ENCODE measurements at regions not wholly inside any gene's neighbourhood (a gene's known extent, or its start where the extent isn't known, plus 50 kb on each side); places are given as distances from the start of the nearest gene placed in this dataset.

DNA sequence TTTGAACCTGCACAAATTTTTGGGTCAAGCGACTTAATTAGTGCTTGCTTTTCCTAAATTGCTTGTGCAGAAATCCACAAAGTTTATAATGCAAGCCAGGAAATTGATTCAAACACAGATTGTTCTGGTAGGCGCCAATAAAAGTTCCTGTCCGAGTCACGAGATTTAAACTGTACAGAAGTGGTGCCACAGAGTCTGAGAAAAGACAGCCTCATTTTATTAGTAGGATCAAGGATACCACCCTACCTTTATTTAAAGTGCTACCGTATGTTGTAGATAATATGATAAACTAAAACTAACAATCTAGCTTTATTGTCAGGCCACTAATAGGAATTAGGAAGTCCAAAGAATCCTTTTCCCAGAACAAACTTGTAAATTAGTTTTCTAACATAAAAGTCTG is 696.7 kb downstream of the TNS3 start:
- no peak for DNase-seq (ENCODE audit: low spot score)

DNA sequence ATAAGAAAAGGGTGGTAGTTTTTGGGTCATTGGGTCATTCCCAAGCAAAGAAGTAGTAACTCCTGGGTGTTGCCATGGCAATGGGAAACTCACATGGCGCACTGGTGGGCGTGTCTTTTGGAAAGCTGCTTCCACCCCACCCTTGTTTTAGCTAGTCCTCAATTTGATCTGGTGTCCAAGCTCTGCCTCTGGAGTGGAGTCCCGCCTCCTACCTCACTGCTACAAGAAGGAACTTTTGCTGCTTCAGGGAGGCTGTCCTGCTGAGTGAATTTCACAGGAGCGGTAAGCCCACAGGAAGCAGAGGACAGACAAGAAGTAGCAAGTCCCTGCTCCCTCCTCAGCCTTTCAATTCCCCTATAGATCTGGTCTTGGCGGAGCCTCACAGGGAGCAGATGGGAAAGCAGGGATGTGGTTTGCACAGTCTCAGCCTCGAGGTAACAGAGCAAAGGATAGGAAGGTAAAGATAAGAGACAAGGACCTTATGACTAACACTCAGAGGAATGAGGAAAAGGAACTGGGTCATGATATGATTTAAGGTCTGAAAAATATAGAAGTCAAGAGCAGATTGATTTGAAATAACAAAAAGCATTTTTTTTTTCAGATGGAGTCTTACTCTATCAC is 700.3 kb downstream of the TNS3 start:
- no peak for DNase-seq (ENCODE audit: low spot score)

DNA sequence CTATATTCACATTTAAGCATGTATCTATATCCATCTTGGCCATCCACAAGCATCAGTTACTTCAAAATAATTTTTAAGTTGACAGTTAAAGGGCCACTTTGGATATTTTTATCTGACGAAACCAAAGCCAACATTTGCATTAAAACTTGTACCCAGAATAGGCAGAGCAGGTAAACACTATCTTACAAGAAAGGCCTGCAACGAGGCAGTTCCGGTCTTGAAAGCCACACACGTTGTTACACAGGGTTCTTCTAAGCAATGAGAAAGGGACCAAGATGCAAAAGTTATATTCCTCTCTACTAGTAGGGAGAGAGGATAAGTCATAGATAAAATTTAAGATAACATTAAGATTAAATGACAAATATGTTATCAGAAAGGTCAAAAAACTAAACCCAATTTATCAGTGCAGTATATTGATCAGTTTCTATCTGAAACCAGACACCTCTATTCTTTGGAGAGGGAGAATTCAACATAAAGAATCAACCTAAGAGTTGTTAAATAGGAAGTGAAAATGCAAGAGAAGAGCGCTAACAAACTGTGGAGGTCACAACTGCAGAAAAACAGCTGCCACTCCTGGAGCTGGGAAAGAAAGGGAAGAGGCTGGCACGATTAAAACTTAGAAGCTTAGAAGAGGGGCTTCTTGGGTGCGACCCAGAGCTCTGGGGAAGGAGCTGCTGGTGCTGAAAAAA is 701.3 kb downstream of the TNS3 start:
- no peak for DNase-seq (ENCODE audit: low spot score)

DNA sequence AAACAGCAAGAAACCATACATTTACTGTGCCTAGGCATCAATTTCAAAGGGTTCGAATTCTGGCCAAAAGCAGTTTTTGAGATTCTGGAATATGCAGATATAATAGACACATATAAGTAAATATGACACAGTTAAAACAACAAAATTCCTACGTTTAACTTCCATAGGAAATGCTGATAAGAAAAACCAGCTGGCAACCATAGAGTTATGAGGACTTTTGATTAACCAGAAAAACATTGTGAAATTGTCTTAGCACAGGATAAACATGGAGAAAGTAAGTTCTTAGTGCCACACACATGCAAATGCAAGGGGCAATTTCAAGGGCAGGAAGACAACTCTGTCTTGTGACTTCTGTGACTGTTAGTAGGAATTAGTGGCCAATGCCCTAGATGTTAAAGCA is 702.1 kb downstream of the TNS3 start:
- DNase-seq (ENCODE audit: low spot score): no peak

DNA sequence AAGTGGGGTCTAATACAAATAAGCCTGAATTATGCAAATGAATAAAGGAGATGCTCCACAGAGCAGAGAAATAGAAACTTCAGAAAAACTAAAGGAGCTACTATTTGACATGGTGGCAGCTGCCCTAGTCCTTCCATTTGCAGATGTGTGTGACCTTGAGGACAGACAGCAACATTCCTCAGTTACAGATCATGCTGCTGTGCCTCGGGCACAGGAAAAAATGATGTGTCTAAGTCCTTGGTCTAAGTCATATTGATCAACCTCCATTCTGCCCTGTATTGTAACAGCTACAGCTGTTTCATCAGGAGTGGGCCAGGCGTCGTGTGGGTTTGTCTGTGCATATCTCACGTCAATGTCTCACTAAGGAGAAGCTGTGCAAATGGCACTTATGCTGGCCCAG is 710.4 kb downstream of the TNS3 start:
- no peak for DNase-seq (ENCODE audit: low spot score)

DNA sequence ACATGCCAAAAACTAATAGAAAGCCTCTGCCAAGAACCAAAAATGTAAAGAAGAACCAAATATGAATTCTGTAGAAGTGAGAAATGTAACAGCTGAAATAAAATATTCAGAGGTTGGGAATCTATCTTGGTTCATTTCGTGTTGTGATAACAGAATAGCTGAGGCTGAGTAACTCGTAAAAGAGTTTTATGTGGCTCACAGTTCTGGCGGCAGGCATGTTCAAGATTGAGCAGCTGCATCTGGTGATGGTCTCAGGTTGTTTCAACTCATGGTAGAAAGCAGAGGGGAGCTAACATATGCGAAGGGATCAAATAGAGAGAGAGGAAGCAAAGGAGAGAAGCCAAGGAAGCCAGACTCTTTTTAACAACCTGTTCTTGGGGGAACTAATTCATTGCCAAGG is 717.2 kb downstream of the TNS3 start:
- no peak for DNase-seq (ENCODE audit: low spot score)

DNA sequence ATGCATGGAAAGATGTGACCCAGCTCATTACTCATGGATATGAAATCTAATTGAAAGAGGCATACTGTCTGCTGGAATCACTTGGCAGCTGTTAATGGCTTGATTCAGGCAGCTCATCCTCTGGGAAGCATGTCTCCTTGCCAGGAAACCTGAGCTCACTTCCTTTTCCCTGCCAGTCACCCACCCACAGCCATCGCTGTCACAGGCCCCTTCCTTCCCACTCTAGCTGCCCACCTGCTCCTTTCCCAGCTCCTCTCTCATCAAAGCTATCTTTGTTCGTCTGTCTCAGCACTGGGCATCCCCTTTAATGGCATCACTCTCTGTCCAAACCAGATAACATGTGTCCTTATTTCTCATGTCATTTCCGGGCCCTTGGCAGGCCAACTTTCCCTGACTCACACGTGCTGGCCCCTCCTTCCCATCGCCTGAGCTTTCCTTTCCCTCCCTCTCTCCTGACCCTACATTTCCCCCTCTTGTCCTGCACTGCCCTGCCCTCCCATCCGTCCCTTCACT is 721.9 kb downstream of the TNS3 start:
- DNase-seq (ENCODE audit: low spot score): no peak

DNA sequence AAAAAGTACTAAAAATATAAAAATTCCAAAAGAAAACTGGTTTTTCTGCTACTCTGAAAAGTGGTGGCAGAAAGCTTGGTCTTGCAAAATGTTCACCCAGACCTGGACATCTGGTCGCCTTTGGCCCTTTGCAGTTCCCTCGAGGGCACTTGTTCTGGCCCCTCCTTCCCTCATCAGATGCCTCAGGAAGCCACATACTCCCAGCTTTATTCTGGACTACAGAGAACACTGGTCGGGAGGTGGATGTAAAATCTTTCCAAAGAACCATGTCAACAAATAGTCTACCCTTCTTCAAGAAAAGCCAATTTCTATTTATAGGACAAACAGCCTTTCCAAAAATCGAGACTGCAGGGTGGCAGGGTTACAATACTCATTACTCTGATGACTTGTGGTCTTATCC is 726.1 kb downstream of the TNS3 start:
- DNase-seq (ENCODE audit: low spot score): no peak

DNA sequence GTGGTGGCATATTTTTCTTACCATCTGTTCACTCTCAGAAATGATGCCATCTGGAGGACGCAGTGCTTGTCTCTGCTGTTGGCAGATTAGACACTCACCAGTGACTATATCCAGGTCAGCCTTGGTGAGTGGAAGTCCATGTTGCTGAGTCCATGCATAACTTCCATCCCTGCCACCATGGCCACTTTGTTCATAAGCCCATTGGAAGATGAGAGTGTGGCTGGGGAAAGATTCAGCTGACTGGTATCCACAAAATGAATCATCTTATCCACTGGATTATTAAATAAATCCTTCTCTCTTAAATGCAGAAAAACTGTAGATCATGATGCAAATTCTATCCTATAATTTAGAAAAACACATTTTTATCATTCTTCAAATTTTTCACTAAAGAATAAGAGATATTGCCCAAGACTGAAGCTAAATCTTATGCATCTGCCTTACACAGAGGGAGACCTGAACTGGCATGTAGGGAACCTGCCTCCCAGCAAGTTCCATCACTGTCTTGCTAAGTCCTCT is 726.9 kb downstream of the TNS3 start:
- DNase-seq (ENCODE audit: low spot score): no peak

DNA sequence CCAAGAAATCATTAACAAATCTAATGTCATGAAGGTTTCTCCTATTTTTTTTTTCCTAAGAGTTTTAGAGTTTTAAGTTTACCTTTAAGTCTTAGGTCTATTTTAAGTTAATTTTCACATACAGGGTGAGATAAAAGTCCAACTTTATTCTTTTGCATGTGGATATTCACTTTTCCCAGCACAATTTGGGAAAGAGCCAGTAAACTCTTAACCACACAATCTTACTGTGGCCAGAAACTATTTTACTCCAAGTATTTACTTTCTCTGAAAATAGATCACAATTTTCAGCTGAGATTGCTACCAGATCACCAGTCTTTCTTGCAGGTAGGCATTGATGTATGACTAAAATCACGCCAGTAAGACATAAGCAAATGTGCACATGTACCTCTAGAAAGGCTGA is 728.5 kb downstream of the TNS3 start:
- DNase-seq (ENCODE audit: low spot score): no peak

DNA sequence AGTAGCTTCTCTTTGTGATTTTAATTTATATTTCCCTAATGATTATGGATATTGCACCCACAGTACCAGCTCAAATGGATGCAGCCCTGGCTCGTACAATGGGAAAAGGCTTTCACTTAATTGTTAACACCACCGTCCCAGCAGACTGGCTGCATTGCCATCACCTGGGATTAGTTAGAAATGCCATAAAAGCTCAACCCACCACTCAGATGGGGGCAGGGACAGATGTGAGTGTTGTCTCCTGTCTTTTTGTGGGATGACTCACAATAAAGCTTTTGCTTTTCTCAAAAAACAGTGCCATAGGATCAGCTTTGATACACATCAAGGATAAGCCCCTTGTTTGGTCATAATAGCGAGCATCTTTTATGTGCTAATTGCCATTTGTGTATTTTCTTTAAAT is 729.1 kb downstream of the TNS3 start:
- DNase-seq (ENCODE audit: low spot score): no peak

DNA sequence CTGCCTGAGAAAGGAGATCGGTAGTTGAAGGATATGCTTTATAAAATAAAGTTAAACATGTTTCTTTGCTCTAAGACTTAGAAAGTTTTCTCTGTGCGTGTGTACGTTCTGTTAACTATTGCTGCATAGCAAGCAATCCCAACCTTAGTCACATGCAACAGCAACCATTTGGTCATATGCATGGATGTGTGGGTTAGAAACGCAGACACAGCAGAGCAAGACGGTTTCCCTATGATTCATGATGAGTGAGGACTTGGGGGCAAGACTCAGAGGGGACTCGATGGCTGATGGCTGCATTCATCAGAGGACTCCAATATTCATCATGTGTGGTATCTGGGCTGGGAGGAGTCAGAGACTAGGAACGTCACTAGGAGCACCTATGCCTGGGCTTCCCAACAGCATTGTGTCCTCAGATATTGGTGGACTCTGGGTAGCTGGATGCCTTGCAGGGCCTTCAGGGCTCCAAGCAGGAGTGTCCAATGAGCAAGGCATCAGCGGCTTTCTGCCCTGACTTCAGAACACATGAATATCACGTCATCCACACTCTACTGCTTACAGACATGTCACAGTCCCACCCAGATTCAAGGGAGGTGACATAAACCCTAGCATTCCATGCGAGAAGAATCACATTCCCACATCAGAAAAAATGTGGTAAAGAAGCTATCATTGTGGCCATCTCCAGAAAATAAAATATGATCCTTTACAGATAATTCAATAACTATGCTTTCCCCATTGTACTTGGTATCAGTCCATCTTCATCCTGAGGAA is 731.2 kb downstream of the TNS3 start:
- no peak for DNase-seq (ENCODE audit: low spot score)

DNA sequence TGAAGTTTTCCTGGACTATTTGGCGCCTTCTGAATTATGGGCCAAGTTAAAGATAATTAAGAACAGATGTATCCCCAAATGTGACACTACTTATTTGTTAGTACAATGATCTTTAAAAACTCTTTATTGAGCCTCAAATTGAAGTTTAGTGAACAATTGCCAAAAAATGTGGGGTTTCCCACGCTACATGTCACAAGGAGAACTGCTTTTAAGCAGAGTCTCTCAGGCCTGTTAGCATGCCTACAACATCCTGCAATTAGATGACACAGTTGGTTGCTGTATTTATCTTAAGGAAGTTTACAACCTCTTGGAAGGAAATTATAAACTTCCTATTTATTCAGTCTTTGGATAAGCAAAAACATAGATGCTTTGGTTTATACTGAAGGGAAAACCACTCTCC is 733.0 kb downstream of the TNS3 start:
- no peak for DNase-seq (ENCODE audit: low spot score)

DNA sequence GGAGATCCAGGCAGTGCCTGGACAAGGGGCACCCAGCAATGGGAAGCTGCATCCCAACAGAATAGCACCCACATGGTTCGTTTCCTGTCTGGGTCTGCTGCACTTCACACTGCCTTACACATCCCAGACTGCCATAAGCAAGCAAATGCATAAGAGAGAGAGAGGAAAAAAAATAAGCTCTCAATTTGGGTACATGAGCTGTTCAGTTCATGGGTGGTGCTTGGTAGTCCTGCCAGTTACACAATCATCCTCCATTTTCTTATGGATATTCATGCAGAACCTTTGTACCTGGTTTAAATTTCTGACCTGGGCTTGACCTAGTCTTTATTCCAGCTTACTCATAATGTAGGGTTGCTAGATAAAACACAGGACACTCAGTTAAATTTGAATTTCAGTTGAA is 733.6 kb downstream of the TNS3 start:
- DNase-seq (ENCODE audit: low spot score): no peak

DNA sequence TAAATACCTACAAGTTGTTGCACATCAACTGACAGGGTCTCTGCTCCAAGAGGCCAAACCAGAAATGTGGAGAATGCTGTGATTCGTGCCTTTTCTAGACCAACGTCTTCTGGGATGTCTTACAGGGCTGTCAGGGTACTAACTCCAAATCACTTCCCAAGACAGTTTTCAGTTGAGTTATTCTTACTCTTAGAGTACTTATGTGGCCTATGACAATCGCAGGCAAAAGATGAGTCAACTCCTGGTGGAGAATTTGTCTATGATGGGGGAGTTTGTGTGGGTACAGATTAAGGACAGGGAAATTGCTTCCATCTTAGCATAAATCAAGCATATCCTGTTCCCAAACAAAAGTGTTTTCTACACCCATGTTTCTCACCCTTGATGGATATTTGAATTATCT is 734.8 kb downstream of the TNS3 start:
- no peak for DNase-seq (ENCODE audit: low spot score)

DNA sequence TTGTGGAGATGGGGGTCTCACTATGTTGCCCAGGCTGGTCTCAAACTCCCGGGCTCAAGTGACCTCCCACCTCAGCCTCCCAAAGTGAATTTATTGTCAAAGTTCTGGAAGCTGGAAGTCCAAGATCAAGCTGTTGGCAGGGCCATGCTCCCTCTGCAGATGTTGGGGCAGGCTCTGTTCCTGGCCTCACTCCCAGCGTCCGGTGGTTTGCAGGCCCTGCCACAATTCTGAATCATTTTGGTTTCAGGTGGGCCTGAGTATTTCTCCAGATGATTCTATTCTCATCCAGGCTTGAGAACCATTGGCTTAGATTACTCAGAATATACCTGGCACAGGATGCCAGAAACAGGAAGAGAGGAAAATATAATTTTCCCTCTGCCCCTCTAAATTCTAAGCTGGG is 737.4 kb downstream of the TNS3 start:
- no peak for DNase-seq (ENCODE audit: low spot score)

DNA sequence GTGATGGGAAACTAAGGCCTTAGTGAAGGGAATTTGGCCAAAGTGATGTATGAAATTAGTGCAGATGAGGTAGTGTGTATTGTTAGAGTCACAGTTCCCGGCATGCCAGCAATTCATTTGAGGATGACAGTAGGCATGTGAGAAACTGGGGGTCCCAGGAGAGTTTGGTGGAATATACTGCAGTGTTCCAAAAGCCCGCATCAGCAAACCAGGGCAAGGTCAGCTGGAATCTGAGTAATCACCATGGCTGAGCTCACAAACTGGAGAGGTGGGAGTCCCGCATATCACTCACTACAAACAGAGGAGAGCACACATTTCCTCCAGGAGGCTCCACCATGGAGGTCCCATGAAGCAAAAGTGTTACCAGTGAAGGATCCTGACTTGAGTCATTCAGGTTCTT is 740.7 kb downstream of the TNS3 start:
- no peak for DNase-seq (ENCODE audit: low spot score)

DNA sequence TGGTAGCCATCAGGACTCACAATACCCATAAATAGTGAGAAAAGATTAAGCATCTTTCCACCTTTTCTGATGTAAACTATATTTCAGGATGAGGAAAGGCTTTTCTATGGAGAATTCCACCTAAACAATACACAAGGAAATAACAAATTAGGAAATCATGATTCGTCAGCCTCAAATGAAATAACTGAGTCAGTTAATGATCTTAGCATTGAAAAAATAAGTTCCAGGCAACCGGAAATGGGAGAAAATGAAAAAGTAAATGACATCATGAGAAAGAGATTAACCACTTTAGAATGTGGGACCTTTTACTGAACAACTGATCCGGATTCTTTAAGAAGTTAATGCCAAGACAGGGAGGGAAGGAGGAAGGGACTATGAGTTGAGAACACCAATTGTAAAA is 742.3 kb downstream of the TNS3 start:
- DNase-seq (ENCODE audit: low spot score): no peak

DNA sequence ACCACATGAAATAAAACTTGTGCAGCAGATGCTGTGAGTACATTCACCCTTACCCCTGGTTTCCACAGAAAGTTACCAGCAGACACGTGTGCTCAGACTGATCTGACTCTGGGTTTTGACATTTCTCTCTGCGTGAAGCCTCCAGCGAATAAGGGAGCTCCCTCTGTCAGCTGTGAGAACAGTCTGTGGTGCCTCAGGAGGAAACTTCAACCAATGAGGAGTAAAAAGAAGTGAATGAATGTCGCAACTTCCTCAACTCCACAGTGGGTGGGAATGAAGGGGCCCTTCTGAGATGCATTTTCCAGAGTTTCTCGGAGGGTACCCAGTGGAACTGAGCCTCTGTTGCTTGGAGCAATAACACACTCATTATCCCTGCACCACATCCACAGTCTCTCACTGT is 743.4 kb downstream of the TNS3 start:
- no peak for DNase-seq (ENCODE audit: low spot score)

DNA sequence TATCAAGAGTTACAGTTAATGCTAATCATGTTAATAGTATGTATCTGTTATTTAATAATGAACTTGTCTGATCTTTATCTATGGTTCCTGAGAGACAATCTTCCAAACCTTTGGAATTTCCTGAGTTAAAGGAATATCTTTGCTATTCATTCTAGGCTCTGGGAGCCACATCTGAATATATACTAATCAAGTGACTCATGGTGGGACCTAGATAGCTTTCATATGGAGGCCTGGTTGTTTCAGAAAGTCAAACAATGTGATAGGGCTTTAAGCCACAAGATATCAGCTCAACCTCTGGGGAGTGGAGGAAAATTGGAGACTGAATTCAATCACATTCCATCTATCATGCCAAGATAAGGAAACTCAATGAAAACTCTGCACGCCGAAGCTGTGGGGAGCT is 746.4 kb downstream of the TNS3 start:
- no peak for DNase-seq (ENCODE audit: low spot score)

DNA sequence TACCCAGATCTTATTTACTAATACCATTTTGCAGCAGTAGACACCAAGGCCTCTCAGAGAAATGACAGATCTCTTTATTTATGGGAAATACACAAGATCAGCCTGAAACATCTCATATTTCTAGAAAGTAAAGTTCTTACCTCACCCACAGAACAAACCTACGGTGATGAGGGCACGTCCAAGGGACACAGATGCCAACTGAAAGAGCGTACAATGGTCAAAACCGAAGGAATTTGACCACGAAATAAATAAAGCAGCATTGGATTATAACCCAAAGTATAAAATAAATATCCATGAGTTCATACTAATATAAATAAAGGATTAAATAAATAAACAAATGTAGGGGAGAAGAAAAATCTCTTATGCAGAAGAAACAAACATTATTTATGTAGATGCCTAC is 747.0 kb downstream of the TNS3 start:
- DNase-seq (ENCODE audit: low spot score): no peak

DNA sequence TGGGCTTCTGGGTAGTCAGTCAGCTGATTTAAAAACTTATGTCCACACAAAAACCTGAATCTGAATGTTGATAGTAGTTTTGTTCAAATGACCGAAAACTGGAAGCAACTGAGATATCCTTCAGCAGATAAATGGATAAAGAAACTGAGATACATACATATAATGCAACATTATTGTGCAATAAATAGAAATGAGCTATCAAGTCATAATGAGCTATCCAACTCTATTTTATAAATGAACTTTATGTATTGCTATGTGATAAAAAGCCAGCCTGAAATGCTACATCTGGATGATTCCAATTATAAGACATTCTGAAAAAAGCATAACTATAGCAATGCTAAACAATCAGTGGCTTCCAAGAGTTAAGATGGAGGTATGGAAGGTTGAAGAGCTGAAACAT is 748.7 kb downstream of the TNS3 start:
- no peak for DNase-seq (ENCODE audit: low spot score)
